ENCODE measurements at regions not wholly inside any gene's neighbourhood (a gene's known extent, or its start where the extent isn't known, plus 50 kb on each side); places are given as distances from the start of the nearest gene placed in this dataset.

DNA sequence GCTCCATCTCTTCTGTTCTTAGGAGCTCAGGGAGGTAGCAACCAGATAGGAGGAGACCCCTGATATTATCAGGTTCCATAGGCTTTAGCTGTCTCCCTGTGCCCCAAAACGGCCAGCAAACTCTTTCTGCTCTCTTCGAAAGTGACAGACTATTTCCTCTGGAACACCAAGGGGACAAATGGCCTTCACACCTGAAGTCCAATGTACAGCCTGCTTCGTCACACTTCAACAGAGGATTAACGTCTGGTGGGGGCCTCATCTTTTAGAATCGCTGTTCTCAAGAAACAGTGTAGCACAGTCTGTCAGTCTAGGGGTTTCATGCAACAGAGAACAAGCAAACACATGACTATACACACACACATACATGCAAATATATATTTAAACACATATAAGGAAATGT is 152.4 kb upstream of the SETMAR start:
- Histone ChIP-seq H2BK15ac (ENCODE audit: low read depth, poor library complexity, severe bottlenecking) (no peak overlapping the region), H2BK120ac (ENCODE audit: low read depth, low read length) (no peak overlapping the region), H3K18ac (ENCODE audit: low read depth in 1 of 2, low read length in 2 of 2) (no peak overlapping the region), H3K27me3 (ENCODE audit: control insufficient read depth in 1 of 2, insufficient read depth in 1 of 2, low read length in 2 of 2) (no peaks in the 10 kb centered on the region), H3K4ac (ENCODE audit: low read depth in 1 of 2, low read length in 2 of 2) (no peak overlapping the region), H3K79me1 (replicated peaks; ENCODE audit: low read length, poor library complexity, severe bottlenecking) (no peaks in the 10 kb centered on the region), H2BK5ac (ENCODE audit: low read depth, low read length, poor library complexity, severe bottlenecking) (no peak overlapping the region), H3K4me3 (ENCODE audit: insufficient read depth in 1 of 2, low read depth in 1 of 2, low read length in 2 of 2) (no peak overlapping the region), H3K14ac (ENCODE audit: low read length in 2 of 2) (no peak overlapping the region), H2AK5ac (ENCODE audit: low read length, severe bottlenecking) (no peak overlapping the region), H4K91ac (ENCODE audit: low read length) (no peak overlapping the region), H3K23ac (ENCODE audit: low read length in 2 of 2) (no peak overlapping the region), H3K4me2 (ENCODE audit: low read length, poor library complexity, severe bottlenecking) (no peak overlapping the region), H3K4me1 (ENCODE audit: control insufficient read depth, insufficient read depth, low read depth, low read length) (no peaks in the 10 kb centered on the region), H3K36me3 (ENCODE audit: control insufficient read depth in 1 of 2, insufficient read depth in 2 of 2, low read depth in 1 of 2, low read length in 2 of 2) (no peaks in the 10 kb centered on the region), H2AFZ (ENCODE audit: low read depth, low read length) (no peak overlapping the region), H4K8ac (ENCODE audit: low read length) (no peak overlapping the region), H2BK12ac (ENCODE audit: low read length in 2 of 2) (no peak overlapping the region), H3K27ac (ENCODE audit: low read length, poor library complexity, severe bottlenecking) (no peak overlapping the region), H3K9ac (ENCODE audit: low read length) (no peak overlapping the region), H3K9me3 (ENCODE audit: control insufficient read depth, low read length) (peaks cover 11% of the 10 kb centered on the region)
- DNase-seq = no peak
- WGBS = 79% methylated on average over 5 of the region's 5 CpGs

DNA sequence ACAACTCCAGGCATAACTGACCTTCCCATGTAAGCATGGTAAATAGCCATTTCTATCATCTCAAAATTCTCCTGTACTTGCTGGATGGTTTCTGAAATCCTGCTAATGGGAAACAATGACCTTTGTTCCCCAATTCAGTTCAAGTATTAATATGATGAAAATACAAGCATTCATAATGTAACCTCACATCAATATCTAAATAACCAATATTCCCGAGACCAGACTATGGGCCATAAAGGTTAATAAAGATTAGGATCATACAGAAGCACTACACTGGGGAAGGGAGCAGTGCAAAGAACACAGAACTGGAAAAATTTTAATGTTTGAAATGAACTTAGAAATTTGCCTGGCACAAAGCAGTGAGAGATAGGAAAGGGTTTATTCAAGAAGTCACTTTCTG is 151.3 kb upstream of the SETMAR start:
- Histone ChIP-seq H3K14ac (ENCODE audit: low read length in 2 of 2) (no peak overlapping the region), H2BK120ac (ENCODE audit: low read depth, low read length) (no peak overlapping the region), H3K4ac (ENCODE audit: low read depth in 1 of 2, low read length in 2 of 2) (no peak overlapping the region), H2BK15ac (ENCODE audit: low read depth, poor library complexity, severe bottlenecking) (no peak overlapping the region), H3K4me2 (ENCODE audit: low read length, poor library complexity, severe bottlenecking) (no peak overlapping the region), H3K18ac (ENCODE audit: low read depth in 1 of 2, low read length in 2 of 2) (no peak overlapping the region), H3K27me3 (ENCODE audit: control insufficient read depth in 1 of 2, insufficient read depth in 1 of 2, low read length in 2 of 2) (no peaks in the 10 kb centered on the region), H2AFZ (ENCODE audit: low read depth, low read length) (no peak overlapping the region), H3K9ac (ENCODE audit: low read length) (no peak overlapping the region), H4K91ac (ENCODE audit: low read length) (no peak overlapping the region), H4K8ac (ENCODE audit: low read length) (no peak overlapping the region), H3K27ac (ENCODE audit: low read length, poor library complexity, severe bottlenecking) (no peak overlapping the region), H2BK12ac (ENCODE audit: low read length in 2 of 2) (no peak overlapping the region), H3K4me3 (ENCODE audit: insufficient read depth in 1 of 2, low read depth in 1 of 2, low read length in 2 of 2) (no peak overlapping the region), H3K23ac (ENCODE audit: low read length in 2 of 2) (no peak overlapping the region), H3K9me3 (ENCODE audit: control insufficient read depth, low read length) (peaks cover 11% of the 10 kb centered on the region), H2AK5ac (ENCODE audit: low read length, severe bottlenecking) (no peak overlapping the region), H3K4me1 (ENCODE audit: control insufficient read depth, insufficient read depth, low read depth, low read length) (no peaks in the 10 kb centered on the region), H3K36me3 (ENCODE audit: control insufficient read depth in 1 of 2, insufficient read depth in 2 of 2, low read depth in 1 of 2, low read length in 2 of 2) (no peaks in the 10 kb centered on the region), H3K79me1 (replicated peaks; ENCODE audit: low read length, poor library complexity, severe bottlenecking) (no peaks in the 10 kb centered on the region), H2BK5ac (ENCODE audit: low read depth, low read length, poor library complexity, severe bottlenecking) (no peak overlapping the region)
- no peak for DNase-seq
- 88% methylated on average over 1 of the region's 1 CpG for WGBS

DNA sequence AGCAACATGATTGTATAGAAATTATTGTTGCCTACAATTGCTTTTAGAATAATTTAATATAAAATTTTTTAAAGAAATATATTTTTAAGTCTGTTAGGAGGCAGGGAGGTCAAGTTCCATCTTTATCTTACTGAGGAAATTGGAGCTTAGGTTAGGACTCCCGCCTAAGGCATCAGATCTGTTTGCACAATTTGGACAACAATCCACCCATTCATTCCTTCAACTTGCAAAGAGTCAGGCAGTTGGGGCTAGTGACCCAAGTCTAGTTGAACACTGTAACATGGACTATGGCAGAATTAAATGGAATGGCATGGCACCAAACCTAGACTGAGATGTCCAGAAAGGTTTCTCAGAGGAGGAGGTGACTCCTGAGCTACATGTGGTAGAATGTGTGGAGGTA is 149.4 kb upstream of the SETMAR start:
- Histone ChIP-seq H3K9me3 (ENCODE audit: control insufficient read depth, low read length) (peaks cover 19% of the 10 kb centered on the region), H3K4me2 (ENCODE audit: low read length, poor library complexity, severe bottlenecking) (no peak overlapping the region), H3K36me3 (ENCODE audit: control insufficient read depth in 1 of 2, insufficient read depth in 2 of 2, low read depth in 1 of 2, low read length in 2 of 2) (no peaks in the 10 kb centered on the region), H3K27me3 (ENCODE audit: control insufficient read depth in 1 of 2, insufficient read depth in 1 of 2, low read length in 2 of 2) (no peaks in the 10 kb centered on the region), H2AK5ac (ENCODE audit: low read length, severe bottlenecking) (no peak overlapping the region), H3K14ac (ENCODE audit: low read length in 2 of 2) (no peak overlapping the region), H3K18ac (ENCODE audit: low read depth in 1 of 2, low read length in 2 of 2) (no peak overlapping the region), H2BK120ac (ENCODE audit: low read depth, low read length) (no peak overlapping the region), H4K91ac (ENCODE audit: low read length) (no peak overlapping the region), H2BK5ac (ENCODE audit: low read depth, low read length, poor library complexity, severe bottlenecking) (no peak overlapping the region), H3K4me3 (ENCODE audit: insufficient read depth in 1 of 2, low read depth in 1 of 2, low read length in 2 of 2) (no peak overlapping the region), H4K8ac (ENCODE audit: low read length) (no peak overlapping the region), H3K27ac (ENCODE audit: low read length, poor library complexity, severe bottlenecking) (no peak overlapping the region), H2AFZ (ENCODE audit: low read depth, low read length) (no peak overlapping the region), H2BK12ac (ENCODE audit: low read length in 2 of 2) (no peak overlapping the region), H3K79me1 (replicated peaks; ENCODE audit: low read length, poor library complexity, severe bottlenecking) (no peaks in the 10 kb centered on the region), H2BK15ac (ENCODE audit: low read depth, poor library complexity, severe bottlenecking) (no peak overlapping the region), H3K4ac (ENCODE audit: low read depth in 1 of 2, low read length in 2 of 2) (no peak overlapping the region), H3K23ac (ENCODE audit: low read length in 2 of 2) (no peak overlapping the region), H3K4me1 (ENCODE audit: control insufficient read depth, insufficient read depth, low read depth, low read length) (no peaks in the 10 kb centered on the region), H3K9ac (ENCODE audit: low read length) (no peak overlapping the region)
- DNase-seq = no peak
- WGBS = 86% methylated on average over 1 of the region's 1 CpG

DNA sequence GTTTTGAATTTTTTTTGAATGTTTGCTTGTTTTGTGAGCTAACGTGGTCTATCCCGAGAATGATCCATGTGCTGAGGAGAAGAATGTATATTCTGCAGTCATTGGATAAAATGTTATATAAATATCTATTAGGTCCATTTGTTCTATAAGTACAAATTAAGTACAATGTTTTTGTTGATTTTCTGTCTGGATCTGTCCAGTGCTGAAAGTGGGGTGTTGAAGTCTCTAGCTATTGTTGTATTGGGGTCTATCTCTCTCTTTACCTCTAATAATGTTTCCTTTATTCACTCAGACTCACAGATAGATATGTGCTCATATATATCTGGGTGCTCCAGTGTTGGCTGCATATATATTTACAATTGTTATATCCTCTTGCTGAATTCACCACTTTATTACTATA is 144.8 kb upstream of the SETMAR start:
- Histone ChIP-seq H4K8ac (ENCODE audit: low read length) (no peak overlapping the region), H3K4ac (ENCODE audit: low read depth in 1 of 2, low read length in 2 of 2) (no peak overlapping the region), H3K23ac (ENCODE audit: low read length in 2 of 2) (no peak overlapping the region), H3K4me2 (ENCODE audit: low read length, poor library complexity, severe bottlenecking) (no peak overlapping the region), H2BK12ac (ENCODE audit: low read length in 2 of 2) (no peak overlapping the region), H3K36me3 (ENCODE audit: control insufficient read depth in 1 of 2, insufficient read depth in 2 of 2, low read depth in 1 of 2, low read length in 2 of 2) (no peaks in the 10 kb centered on the region), H3K27ac (ENCODE audit: low read length, poor library complexity, severe bottlenecking) (no peak overlapping the region), H2BK120ac (ENCODE audit: low read depth, low read length) (no peak overlapping the region), H4K91ac (ENCODE audit: low read length) (no peak overlapping the region), H3K27me3 (ENCODE audit: control insufficient read depth in 1 of 2, insufficient read depth in 1 of 2, low read length in 2 of 2) (no peaks in the 10 kb centered on the region), H3K14ac (ENCODE audit: low read length in 2 of 2) (no peak overlapping the region), H3K9me3 (ENCODE audit: control insufficient read depth, low read length) (peaks cover 21% of the 10 kb centered on the region), H2AK5ac (ENCODE audit: low read length, severe bottlenecking) (no peak overlapping the region), H2AFZ (ENCODE audit: low read depth, low read length) (no peak overlapping the region), H3K18ac (ENCODE audit: low read depth in 1 of 2, low read length in 2 of 2) (no peak overlapping the region), H3K4me3 (ENCODE audit: insufficient read depth in 1 of 2, low read depth in 1 of 2, low read length in 2 of 2) (no peak overlapping the region), H2BK5ac (ENCODE audit: low read depth, low read length, poor library complexity, severe bottlenecking) (no peak overlapping the region), H3K4me1 (ENCODE audit: control insufficient read depth, insufficient read depth, low read depth, low read length) (no peaks in the 10 kb centered on the region), H2BK15ac (ENCODE audit: low read depth, poor library complexity, severe bottlenecking) (no peak overlapping the region), H3K9ac (ENCODE audit: low read length) (no peak overlapping the region), H3K79me1 (replicated peaks; ENCODE audit: low read length, poor library complexity, severe bottlenecking) (no peaks in the 10 kb centered on the region)
- no peak for DNase-seq
- 86% methylated on average over 2 of the region's 2 CpGs for WGBS

All from mesenchymal stem cell (in vitro differentiated cells and primary cell).